ENCODE measurements at regions not wholly inside any gene's neighbourhood (a gene's known extent, or its start where the extent isn't known, plus 50 kb on each side); places are given as distances from the start of the nearest gene placed in this dataset.
"Not testable (repeated sequence)": the region's sequence is repeated elsewhere in the genome, so short reads cannot be mapped to it uniquely, and the experiment has no call there.

DNA sequence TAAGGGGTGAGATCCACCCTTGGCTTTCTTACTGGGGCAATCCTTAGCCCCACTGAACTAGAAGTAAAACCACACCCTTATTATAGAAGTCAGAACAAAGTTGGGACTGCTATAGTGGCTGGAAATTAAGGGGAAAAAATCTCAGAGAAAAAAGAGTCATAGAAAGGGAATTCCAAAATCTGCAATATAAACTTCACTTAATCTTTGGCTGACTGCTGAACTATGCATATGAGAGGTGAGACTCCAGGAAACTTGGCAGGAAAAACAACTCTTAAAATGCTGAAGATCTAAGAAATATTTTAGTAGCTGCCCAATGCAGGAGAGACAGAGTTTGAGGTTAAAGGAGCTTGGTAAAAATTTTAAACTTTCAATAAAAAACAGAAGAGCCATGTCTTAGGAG, 201.8 kb upstream of the FN1 start:
- no peak for DNase-seq (ENCODE audit: extremely low read depth, low read depth)
- H3K4me3 ChIP-seq (replicated peaks; ENCODE audit: low read depth, low read length) = no peak overlapping the region
- TF ChIP-seq, protein P1, sequence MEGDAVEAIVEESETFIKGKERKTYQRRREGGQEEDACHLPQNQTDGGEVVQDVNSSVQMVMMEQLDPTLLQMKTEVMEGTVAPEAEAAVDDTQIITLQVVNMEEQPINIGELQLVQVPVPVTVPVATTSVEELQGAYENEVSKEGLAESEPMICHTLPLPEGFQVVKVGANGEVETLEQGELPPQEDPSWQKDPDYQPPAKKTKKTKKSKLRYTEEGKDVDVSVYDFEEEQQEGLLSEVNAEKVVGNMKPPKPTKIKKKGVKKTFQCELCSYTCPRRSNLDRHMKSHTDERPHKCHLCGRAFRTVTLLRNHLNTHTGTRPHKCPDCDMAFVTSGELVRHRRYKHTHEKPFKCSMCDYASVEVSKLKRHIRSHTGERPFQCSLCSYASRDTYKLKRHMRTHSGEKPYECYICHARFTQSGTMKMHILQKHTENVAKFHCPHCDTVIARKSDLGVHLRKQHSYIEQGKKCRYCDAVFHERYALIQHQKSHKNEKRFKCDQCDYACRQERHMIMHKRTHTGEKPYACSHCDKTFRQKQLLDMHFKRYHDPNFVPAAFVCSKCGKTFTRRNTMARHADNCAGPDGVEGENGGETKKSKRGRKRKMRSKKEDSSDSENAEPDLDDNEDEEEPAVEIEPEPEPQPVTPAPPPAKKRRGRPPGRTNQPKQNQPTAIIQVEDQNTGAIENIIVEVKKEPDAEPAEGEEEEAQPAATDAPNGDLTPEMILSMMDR (IDR thresholded peaks at IDR 0.05; ENCODE audit: low read depth, low read length, missing control alignments) = no peak

- TF ChIP-seq, protein P1 (IDR thresholded peaks at IDR 0.05; ENCODE audit: low read depth, low read length, missing control alignments) = no peak
- H3K4me3 ChIP-seq (replicated peaks; ENCODE audit: low read depth, low read length) = no peak overlapping the region
- no peak for DNase-seq (ENCODE audit: extremely low read depth, low read depth)
These were observed 200.9 kb upstream of the FN1 start for GRCh38 chr2:215636816-215637215.

- TF ChIP-seq, protein P1 (IDR thresholded peaks at IDR 0.05; ENCODE audit: low read depth, low read length, missing control alignments) = peak; percentile 25
- no peak overlapping the region for H3K4me3 ChIP-seq (replicated peaks; ENCODE audit: low read depth, low read length)
- DNase-seq (ENCODE audit: extremely low read depth, low read depth) = no peak
These were observed 199.9 kb upstream of the FN1 start for GRCh38 chr2:215635788-215636139.

DNA sequence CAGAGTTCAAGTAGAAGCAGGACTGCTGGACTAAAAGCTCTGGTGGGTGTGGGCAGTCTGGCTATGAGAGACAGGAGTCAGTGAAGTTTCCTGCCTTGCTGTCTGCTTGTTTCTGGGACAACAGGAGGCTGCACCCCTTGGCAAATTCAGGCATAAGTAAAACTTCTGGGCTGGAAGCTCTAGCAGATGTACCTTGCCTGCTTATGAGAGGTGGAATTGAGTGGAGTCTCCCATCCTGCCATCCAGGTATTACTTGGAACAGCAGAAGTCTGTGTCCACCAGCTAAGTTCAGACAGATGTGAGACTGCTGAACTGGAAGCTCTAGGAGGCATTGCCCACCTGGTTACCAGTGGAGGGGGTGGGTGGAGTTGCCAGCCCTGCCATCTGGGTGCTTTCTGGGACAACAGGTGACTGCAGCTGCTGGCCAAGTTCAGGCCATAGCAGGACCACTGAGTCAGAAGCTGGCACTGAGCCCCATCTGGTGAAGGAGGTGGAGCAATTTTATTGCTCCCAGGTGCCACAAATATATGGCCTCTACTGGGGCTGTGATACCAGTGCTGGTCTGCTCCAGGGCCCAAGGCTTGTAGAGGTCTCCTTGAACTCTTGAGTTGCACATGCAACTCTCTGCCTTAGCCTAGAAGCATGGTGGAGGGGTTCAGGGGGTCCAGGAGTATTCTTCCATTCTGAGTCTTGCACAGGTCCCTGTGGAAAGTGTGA, 199.4 kb upstream of the FN1 start:
- no peak for DNase-seq (ENCODE audit: extremely low read depth, low read depth)
- TF ChIP-seq, protein P1 (IDR thresholded peaks at IDR 0.05; ENCODE audit: low read depth, low read length, missing control alignments) = no peak
- H3K4me3 ChIP-seq (replicated peaks; ENCODE audit: low read depth, low read length) = no peak overlapping the region

DNA sequence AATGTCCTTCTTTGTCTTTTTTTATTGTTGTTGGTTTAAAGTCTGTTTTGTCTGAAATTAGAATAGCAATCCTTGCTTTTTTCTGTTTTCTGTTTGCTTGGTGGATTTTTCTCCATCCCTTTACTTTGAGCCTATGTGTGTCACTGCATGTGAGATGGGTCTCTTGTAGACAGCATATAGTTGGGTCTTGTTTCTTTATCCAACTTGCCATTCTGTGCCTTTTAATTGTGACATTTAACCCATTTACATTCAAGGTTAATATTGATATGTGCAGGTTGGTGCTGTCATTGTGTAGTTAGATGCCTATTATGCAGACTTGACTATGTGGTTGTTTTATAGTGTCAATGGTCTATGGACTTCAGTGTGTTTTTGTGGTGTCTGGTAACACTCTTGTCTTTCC, 197.5 kb upstream of the FN1 start:
- H3K4me3 ChIP-seq (replicated peaks; ENCODE audit: low read depth, low read length) = no peak overlapping the region
- TF ChIP-seq, protein P1 (IDR thresholded peaks at IDR 0.05; ENCODE audit: low read depth, low read length, missing control alignments) = no peak
- no peak for DNase-seq (ENCODE audit: extremely low read depth, low read depth)

- no peak overlapping the region for H3K4me3 ChIP-seq (replicated peaks; ENCODE audit: low read depth, low read length)
- TF ChIP-seq, protein P1 (IDR thresholded peaks at IDR 0.05; ENCODE audit: low read depth, low read length, missing control alignments) = no peak
- no peak for DNase-seq (ENCODE audit: extremely low read depth, low read depth)
These were observed 195.8 kb upstream of the FN1 start for GRCh38 chr2:215631696-215632095.

GRCh38 chr2:215630796-215631195, 194.9 kb upstream of the FN1 start:
- H3K4me3 ChIP-seq (replicated peaks; ENCODE audit: low read depth, low read length); DNase-seq (ENCODE audit: extremely low read depth, low read depth): not testable (repeated sequence)
